ENCODE measurements at regions not wholly inside any gene's neighbourhood (a gene's known extent, or its start where the extent isn't known, plus 50 kb on each side); places are given as distances from the start of the nearest gene placed in this dataset.
"Not testable (repeated sequence)": the region's sequence is repeated elsewhere in the genome, so short reads cannot be mapped to it uniquely, and the experiment has no call there.

DNA sequence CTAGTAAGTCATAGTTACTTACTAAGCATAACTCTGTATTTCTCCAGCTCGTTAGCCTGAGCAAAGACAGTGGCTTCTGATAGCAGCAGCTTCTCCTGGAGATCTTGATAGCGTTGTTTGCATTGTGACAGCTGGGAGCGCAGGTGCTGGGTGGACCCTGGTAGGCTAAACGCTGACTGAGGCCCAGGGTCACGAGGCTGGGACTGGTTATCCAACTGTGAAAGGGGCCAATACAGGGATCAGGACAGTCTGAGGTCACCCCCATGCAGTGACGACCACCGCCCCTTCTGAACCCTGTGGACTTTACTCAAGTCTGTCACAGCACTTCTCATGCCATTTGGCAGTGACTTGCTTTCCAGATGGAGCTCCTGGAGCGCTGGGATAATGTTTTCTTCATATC lies 104.4 kb downstream of the NBPF8 start:
- H3K27me3 ChIP-seq (ENCODE audit: control insufficient read depth, insufficient read depth, low read length), result not testable (repeated sequence)

GRCh38 chr1:120524416-120524815 lies 109.6 kb downstream of the NBPF8 start:
- not testable (repeated sequence) for H3K27ac ChIP-seq; H3K79me2 ChIP-seq; H3K9me3 ChIP-seq (ENCODE audit: control insufficient read depth, low read length); H3K9ac ChIP-seq; H3K36me3 ChIP-seq (ENCODE audit: control insufficient read depth, insufficient read depth, low read length); H3K27me3 ChIP-seq (ENCODE audit: control insufficient read depth, insufficient read depth, low read length); H3K4me3 ChIP-seq (ENCODE audit: low read depth, low read length); H2AFZ ChIP-seq; H3K4me1 ChIP-seq; H3K4me2 ChIP-seq (ENCODE audit: low read length)

More for the DNA sequence above, 104.4 kb downstream of the NBPF8 start:
- not testable (repeated sequence) for H3K36me3 ChIP-seq (ENCODE audit: control insufficient read depth, insufficient read depth, low read length); H3K4me2 ChIP-seq (ENCODE audit: low read length); H3K9ac ChIP-seq; H3K4me1 ChIP-seq; H3K9me3 ChIP-seq (ENCODE audit: control insufficient read depth, low read length); H2AFZ ChIP-seq; H3K79me2 ChIP-seq; H3K27ac ChIP-seq; H3K4me3 ChIP-seq (ENCODE audit: low read depth, low read length)

- not testable (repeated sequence) for H3K27me3 ChIP-seq (ENCODE audit: control insufficient read depth, insufficient read depth, low read length); H3K79me2 ChIP-seq; H3K4me1 ChIP-seq; H3K9me3 ChIP-seq (ENCODE audit: control insufficient read depth, low read length); H3K4me3 ChIP-seq (ENCODE audit: low read depth, low read length); H3K36me3 ChIP-seq (ENCODE audit: control insufficient read depth, insufficient read depth, low read length); H3K9ac ChIP-seq; H2AFZ ChIP-seq; H3K4me2 ChIP-seq (ENCODE audit: low read length); H3K27ac ChIP-seq
Measured at GRCh38 chr1:120525386-120525785, 110.6 kb downstream of the NBPF8 start.

DNA sequence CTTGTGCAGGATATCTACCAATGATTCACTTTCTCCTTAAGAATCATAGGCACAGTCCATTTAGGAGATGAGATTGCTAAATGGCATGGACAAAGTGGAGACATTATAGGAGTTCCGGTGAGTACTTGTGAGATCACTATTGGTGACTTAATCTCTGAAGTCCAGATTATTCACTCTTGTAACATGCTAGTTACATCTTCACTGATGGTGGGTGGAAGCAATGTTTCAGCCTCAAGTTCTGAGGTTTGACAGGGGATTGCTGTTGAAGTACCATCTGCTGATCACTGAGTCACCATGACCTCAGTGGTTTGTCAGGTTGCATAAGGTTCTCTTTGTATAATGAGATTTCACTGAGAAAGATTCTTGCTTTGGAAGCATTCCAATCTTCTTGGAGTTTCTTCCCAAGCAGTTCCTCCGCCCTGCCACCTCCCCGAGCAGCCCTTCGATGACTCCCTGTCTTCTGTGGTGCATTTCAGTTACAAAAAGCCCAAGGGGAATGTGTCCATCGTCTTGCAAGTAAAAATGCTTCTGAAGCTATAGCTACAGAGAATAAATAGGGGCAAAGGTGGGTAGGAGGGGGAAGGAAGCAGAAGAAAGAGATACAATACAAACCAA lies 114.7 kb downstream of the NBPF8 start:
- H3K27ac ChIP-seq; H3K4me2 ChIP-seq (ENCODE audit: low read length); H3K27me3 ChIP-seq (ENCODE audit: control insufficient read depth, insufficient read depth, low read length): not testable (repeated sequence)

DNA sequence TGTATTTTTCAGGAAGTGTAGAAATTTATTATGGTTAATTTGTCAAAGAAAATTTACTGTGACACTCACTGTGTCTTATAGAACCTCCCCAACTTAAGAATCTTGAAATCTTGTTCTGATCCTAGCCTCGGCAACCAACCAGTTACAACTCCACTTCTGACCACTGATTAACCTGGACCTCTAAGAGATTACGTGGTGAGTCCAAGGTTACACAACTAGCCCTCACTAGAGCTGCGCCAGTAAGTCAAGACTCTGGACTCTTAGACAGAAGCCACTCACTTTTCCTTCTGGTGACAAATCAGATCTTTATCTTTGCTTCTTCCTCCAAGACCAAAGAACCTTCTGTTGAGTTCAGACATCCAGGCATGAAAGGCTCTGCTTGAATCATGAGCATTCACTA lies 116.6 kb downstream of the NBPF8 start:
- not testable (repeated sequence) for H3K4me1 ChIP-seq; H3K4me2 ChIP-seq (ENCODE audit: low read length); H3K9ac ChIP-seq; H3K9me3 ChIP-seq (ENCODE audit: control insufficient read depth, low read length); H3K36me3 ChIP-seq (ENCODE audit: control insufficient read depth, insufficient read depth, low read length); H3K79me2 ChIP-seq; H3K27ac ChIP-seq; H2AFZ ChIP-seq; H3K27me3 ChIP-seq (ENCODE audit: control insufficient read depth, insufficient read depth, low read length); H3K4me3 ChIP-seq (ENCODE audit: low read depth, low read length)

More for the DNA sequence above, 114.7 kb downstream of the NBPF8 start:
- not testable (repeated sequence) for H3K4me1 ChIP-seq; H3K9ac ChIP-seq; H2AFZ ChIP-seq; H3K79me2 ChIP-seq; H3K9me3 ChIP-seq (ENCODE audit: control insufficient read depth, low read length); H3K4me3 ChIP-seq (ENCODE audit: low read depth, low read length); H3K36me3 ChIP-seq (ENCODE audit: control insufficient read depth, insufficient read depth, low read length)

DNA sequence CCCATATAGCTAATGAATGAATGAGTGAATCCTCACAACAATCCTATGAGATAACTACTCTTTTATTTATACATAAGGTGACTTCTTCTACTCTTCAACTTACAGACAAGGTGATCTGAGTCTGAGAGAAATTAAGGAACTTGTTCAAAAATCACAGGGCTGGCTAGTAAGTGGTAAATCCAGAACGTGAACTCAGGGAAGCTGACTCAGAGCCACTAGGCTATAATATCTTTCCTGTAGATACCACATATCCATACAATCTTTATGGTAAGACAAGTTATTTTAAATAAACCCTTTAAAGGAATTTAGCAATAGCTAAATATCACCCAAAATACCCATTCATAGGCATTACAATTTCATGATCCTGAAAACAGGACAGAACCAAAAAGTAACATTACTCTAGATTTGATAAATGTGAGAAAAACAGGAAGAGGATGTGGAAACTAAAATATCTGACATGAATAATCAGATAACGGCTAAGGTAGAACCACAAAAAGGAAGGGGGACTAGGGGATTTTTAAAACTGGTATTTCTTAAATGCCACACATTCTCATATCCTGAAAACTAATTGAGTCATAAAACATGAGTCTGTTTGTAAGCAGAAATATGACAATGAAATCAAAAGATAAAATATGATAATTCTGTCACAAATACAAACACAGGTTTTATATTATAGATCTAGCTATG lies 119.7 kb downstream of the NBPF8 start:
- H3K27ac ChIP-seq; H3K9ac ChIP-seq; H3K4me2 ChIP-seq (ENCODE audit: low read length); H3K36me3 ChIP-seq (ENCODE audit: control insufficient read depth, insufficient read depth, low read length); H3K27me3 ChIP-seq (ENCODE audit: control insufficient read depth, insufficient read depth, low read length); H3K79me2 ChIP-seq; H3K4me3 ChIP-seq (ENCODE audit: low read depth, low read length); H3K9me3 ChIP-seq (ENCODE audit: control insufficient read depth, low read length); H2AFZ ChIP-seq; H3K4me1 ChIP-seq: not testable (repeated sequence)

- not testable (repeated sequence) for H3K27me3 ChIP-seq (ENCODE audit: control insufficient read depth, insufficient read depth, low read length); H3K9ac ChIP-seq; H3K79me2 ChIP-seq; H2AFZ ChIP-seq; H3K4me3 ChIP-seq (ENCODE audit: low read depth, low read length); H3K9me3 ChIP-seq (ENCODE audit: control insufficient read depth, low read length); H3K4me1 ChIP-seq; H3K4me2 ChIP-seq (ENCODE audit: low read length); H3K36me3 ChIP-seq (ENCODE audit: control insufficient read depth, insufficient read depth, low read length); H3K27ac ChIP-seq
Measured at GRCh38 chr1:120535052-120535451, 120.2 kb downstream of the NBPF8 start.

GRCh38 chr1:120541394-120541793 lies 126.6 kb downstream of the NBPF8 start:
- H3K4me3 ChIP-seq (ENCODE audit: low read depth, low read length); H3K4me2 ChIP-seq (ENCODE audit: low read length); H3K9me3 ChIP-seq (ENCODE audit: control insufficient read depth, low read length); H3K27ac ChIP-seq; H3K36me3 ChIP-seq (ENCODE audit: control insufficient read depth, insufficient read depth, low read length); H2AFZ ChIP-seq; H3K79me2 ChIP-seq; H3K9ac ChIP-seq; H3K27me3 ChIP-seq (ENCODE audit: control insufficient read depth, insufficient read depth, low read length); H3K4me1 ChIP-seq: not testable (repeated sequence)

GRCh38 chr1:120542365-120542764 lies 127.5 kb downstream of the NBPF8 start:
- not testable (repeated sequence) for H3K27me3 ChIP-seq (ENCODE audit: control insufficient read depth, insufficient read depth, low read length); H3K79me2 ChIP-seq; H2AFZ ChIP-seq; H3K4me3 ChIP-seq (ENCODE audit: low read depth, low read length); H3K4me1 ChIP-seq; H3K27ac ChIP-seq; H3K9me3 ChIP-seq (ENCODE audit: control insufficient read depth, low read length); H3K36me3 ChIP-seq (ENCODE audit: control insufficient read depth, insufficient read depth, low read length); H3K9ac ChIP-seq; H3K4me2 ChIP-seq (ENCODE audit: low read length)

- H3K9me3 ChIP-seq (ENCODE audit: control insufficient read depth, low read length); H3K36me3 ChIP-seq (ENCODE audit: control insufficient read depth, insufficient read depth, low read length); H3K79me2 ChIP-seq; H3K4me1 ChIP-seq; H2AFZ ChIP-seq; H3K9ac ChIP-seq; H3K4me3 ChIP-seq (ENCODE audit: low read depth, low read length); H3K27me3 ChIP-seq (ENCODE audit: control insufficient read depth, insufficient read depth, low read length); H3K4me2 ChIP-seq (ENCODE audit: low read length); H3K27ac ChIP-seq: not testable (repeated sequence)
Measured at GRCh38 chr1:120542940-120543339, 128.1 kb downstream of the NBPF8 start.

Measured in parathyroid adenoma (tissue), 2 donors.